ENCODE measurements at regions not wholly inside any gene's neighbourhood (a gene's known extent, or its start where the extent isn't known, plus 50 kb on each side); places are given as distances from the start of the nearest gene placed in this dataset.

DNA sequence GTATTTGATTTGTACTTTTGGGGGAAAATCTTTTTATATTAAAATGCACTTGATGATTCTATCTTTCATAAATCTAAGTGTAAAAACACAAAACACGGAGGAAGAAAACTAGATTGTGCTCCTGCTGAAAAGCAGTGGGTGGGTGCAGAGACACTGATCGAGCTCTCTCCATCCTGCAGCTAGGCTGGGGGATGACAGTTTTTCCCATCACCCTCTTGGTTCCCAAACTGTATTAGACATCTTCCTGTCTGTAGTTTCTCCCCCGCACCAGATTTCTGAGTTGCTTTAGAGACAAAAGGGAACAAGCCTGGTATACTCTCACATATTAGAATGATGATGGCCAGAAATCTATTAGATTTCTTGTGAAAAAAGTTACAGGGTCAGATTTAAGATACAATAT, 99.6 kb downstream of the FAM114A2 start:
- TF ChIP-seq, protein P1, sequence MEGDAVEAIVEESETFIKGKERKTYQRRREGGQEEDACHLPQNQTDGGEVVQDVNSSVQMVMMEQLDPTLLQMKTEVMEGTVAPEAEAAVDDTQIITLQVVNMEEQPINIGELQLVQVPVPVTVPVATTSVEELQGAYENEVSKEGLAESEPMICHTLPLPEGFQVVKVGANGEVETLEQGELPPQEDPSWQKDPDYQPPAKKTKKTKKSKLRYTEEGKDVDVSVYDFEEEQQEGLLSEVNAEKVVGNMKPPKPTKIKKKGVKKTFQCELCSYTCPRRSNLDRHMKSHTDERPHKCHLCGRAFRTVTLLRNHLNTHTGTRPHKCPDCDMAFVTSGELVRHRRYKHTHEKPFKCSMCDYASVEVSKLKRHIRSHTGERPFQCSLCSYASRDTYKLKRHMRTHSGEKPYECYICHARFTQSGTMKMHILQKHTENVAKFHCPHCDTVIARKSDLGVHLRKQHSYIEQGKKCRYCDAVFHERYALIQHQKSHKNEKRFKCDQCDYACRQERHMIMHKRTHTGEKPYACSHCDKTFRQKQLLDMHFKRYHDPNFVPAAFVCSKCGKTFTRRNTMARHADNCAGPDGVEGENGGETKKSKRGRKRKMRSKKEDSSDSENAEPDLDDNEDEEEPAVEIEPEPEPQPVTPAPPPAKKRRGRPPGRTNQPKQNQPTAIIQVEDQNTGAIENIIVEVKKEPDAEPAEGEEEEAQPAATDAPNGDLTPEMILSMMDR (IDR thresholded peaks at IDR 0.05), result no peak
- TF ChIP-seq POLR2AphosphoS5 (IDR thresholded peaks at IDR 0.05) (no peak), POLR2A (IDR thresholded peaks at IDR 0.05) (no peak)

All from breast epithelium (tissue), 3 donors.